ENCODE measurements at regions not wholly inside any gene's neighbourhood (a gene's known extent, or its start where the extent isn't known, plus 50 kb on each side); places are given as distances from the start of the nearest gene placed in this dataset.

- no peak for DNase-seq
Observed at GRCh38 chr16:77555126-77555525, 120.3 kb upstream of the ADAMTS18 start.

GRCh38 chr16:77555791-77556190 is 121.0 kb upstream of the ADAMTS18 start:
- DNase-seq, result no peak

GRCh38 chr16:77556201-77556873 is 121.5 kb upstream of the ADAMTS18 start:
- no peak for DNase-seq

- no peak for DNase-seq
Observed at GRCh38 chr16:77557385-77557784, 122.6 kb upstream of the ADAMTS18 start.

GRCh38 chr16:77558786-77559185 is 124.0 kb upstream of the ADAMTS18 start:
- no peak for DNase-seq

GRCh38 chr16:77562497-77562896 is 127.7 kb upstream of the ADAMTS18 start:
- no peak for DNase-seq

- DNase-seq, result no peak
Observed at GRCh38 chr16:77564791-77565390, 130.1 kb upstream of the ADAMTS18 start.

GRCh38 chr16:77569406-77569805 is 134.6 kb upstream of the ADAMTS18 start:
- DNase-seq, result no peak

GRCh38 chr16:77570574-77570973 is 135.7 kb upstream of the ADAMTS18 start:
- DNase-seq, result no peak

GRCh38 chr16:77571115-77571862 is 136.5 kb upstream of the ADAMTS18 start:
- DNase-seq, result no peak

GRCh38 chr16:77574867-77575624 is 140.2 kb upstream of the ADAMTS18 start:
- DNase-seq, result no peak

- DNase-seq, result no peak
Observed at GRCh38 chr16:77579351-77579891, 142.9 kb upstream of the NUDT7 start.

- DNase-seq, result no peak
Observed at GRCh38 chr16:77581706-77582105, 140.6 kb upstream of the NUDT7 start.

- peak; percentile 68 for DNase-seq
Observed at GRCh38 chr16:77584205-77584859, 138.0 kb upstream of the NUDT7 start.

GRCh38 chr16:77585379-77586251 is 136.7 kb upstream of the NUDT7 start:
- no peak for DNase-seq

- DNase-seq, result no peak
Observed at GRCh38 chr16:77588389-77588788, 133.9 kb upstream of the NUDT7 start.

- DNase-seq, result no peak
Observed at GRCh38 chr16:77589071-77589765, 133.1 kb upstream of the NUDT7 start.

GRCh38 chr16:77590707-77591106 is 131.6 kb upstream of the NUDT7 start:
- no peak for DNase-seq

GRCh38 chr16:77591347-77591746 is 131.0 kb upstream of the NUDT7 start:
- no peak for DNase-seq

- DNase-seq, result no peak
Observed at GRCh38 chr16:77592021-77592420, 130.3 kb upstream of the NUDT7 start.

- DNase-seq, result no peak
Observed at GRCh38 chr16:77594057-77594456, 128.3 kb upstream of the NUDT7 start.

Measured in OCI-M1 (cell line).